WTC11 (cell line): ENCODE measurements at regions not wholly inside any gene's neighbourhood (a gene's known extent, or its start where the extent isn't known, plus 50 kb on each side); places are given as distances from the start of the nearest gene placed in this dataset.

ENCODE experiments used
- ATAC-seq: fragments of 200-7000 bp; cut with Tn5 transposase; 2 replicates; pipeline ENCODE4 v1.10.0; 2021; ENCODE audit warnings: mild to moderate bottlenecking, moderate library complexity
- CTCF ChIA-PET: fragments of 300-600 bp; sonication (Branson Sonifier 250); formaldehyde crosslinking; loops from one replicate; lab custom pipeline; 2021; ENCODE audit warnings: antibody characterized with exemption; lab: Charles Lee
- POLR2A ChIA-PET: fragments of 350-600 bp; sonication (Branson Sonifier 250); formaldehyde crosslinking; loops from one replicate; lab custom pipeline; 2021; ENCODE audit warnings: antibody characterized with exemption; lab: Charles Lee
- DNase-seq: peaks from one replicate; pipeline ENCODE4 v3.0.0; 2021; ENCODE audit warnings: low spot score
- H3K27ac Mint-ChIP-seq: 2 replicates; pipeline ENCODE4 v1.8.0; 2021; ENCODE audit warnings: mixed read lengths
- H3K27me3 Mint-ChIP-seq: 2 replicates; pipeline ENCODE4 v1.8.0; 2021; ENCODE audit warnings: low read depth, mild to moderate bottlenecking, moderate library complexity, mixed read lengths
- H3K36me3 Mint-ChIP-seq: 2 replicates; pipeline ENCODE4 v1.8.0; 2021; ENCODE audit warnings: mixed read lengths
- H3K4me1 Mint-ChIP-seq: 2 replicates; pipeline ENCODE4 v1.8.0; 2022; ENCODE audit warnings: mixed read lengths
- H3K4me3 Mint-ChIP-seq: 2 replicates; pipeline ENCODE4 v1.8.0; 2021; ENCODE audit warnings: mild to moderate bottlenecking, moderate library complexity, mixed read lengths
- H3K9me3 Mint-ChIP-seq: 2 replicates; pipeline ENCODE4 v1.8.0; 2021; ENCODE audit warnings: mixed read lengths
- ARID4B ChIP-seq: sonication (generic); formaldehyde crosslinking; IDR thresholded peaks from 2 replicates; pipeline ENCODE4 v1.8.0; 2023; ENCODE audit warnings: missing genetic modification reagents, mild to moderate bottlenecking, borderline replicate concordance
- ESRRA ChIP-seq: sonication (generic); formaldehyde crosslinking; IDR thresholded peaks from 2 replicates; pipeline ENCODE4 v1.8.1; 2022; ENCODE audit warnings: mild to moderate bottlenecking, missing genetic modification reagents, borderline replicate concordance
- ETV6 ChIP-seq: sonication (generic); formaldehyde crosslinking; IDR thresholded peaks from 2 replicates; pipeline ENCODE4 v1.8.1; 2022; ENCODE audit warnings: mild to moderate bottlenecking, missing genetic modification reagents
- FOXK1 ChIP-seq: sonication (generic); formaldehyde crosslinking; IDR thresholded peaks from 2 replicates; pipeline ENCODE4 v1.8.0; 2022; ENCODE audit warnings: mild to moderate bottlenecking, moderate library complexity, missing genetic modification reagents
- FOXP4 ChIP-seq: sonication (generic); formaldehyde crosslinking; IDR thresholded peaks from 2 replicates; pipeline ENCODE4 v1.8.0; 2022; ENCODE audit warnings: mild to moderate bottlenecking, missing genetic modification reagents
- GABPB1 ChIP-seq: sonication (generic); formaldehyde crosslinking; IDR thresholded peaks from 2 replicates; pipeline ENCODE4 v1.8.1; 2023; ENCODE audit warnings: mild to moderate bottlenecking, missing genetic modification reagents
- GTF2I ChIP-seq: fragments of 250-450 bp; sonication (Bioruptor Pico); conservative IDR thresholded peaks from 2 replicates; pipeline ENCODE4 v1.4.0; 2021; ENCODE audit warnings: mild to moderate bottlenecking
- MAX ChIP-seq: sonication (generic); formaldehyde crosslinking; IDR thresholded peaks from 2 replicates; pipeline ENCODE4 v1.8.0; 2022; ENCODE audit warnings: mild to moderate bottlenecking, missing genetic modification reagents
- NFE2L1 ChIP-seq: sonication (generic); formaldehyde crosslinking; IDR thresholded peaks from 2 replicates; pipeline ENCODE4 v1.8.1; 2023; ENCODE audit warnings: missing genetic modification reagents
- NR1H2 ChIP-seq: sonication (generic); formaldehyde crosslinking; IDR thresholded peaks from 2 replicates; pipeline ENCODE4 v1.9.0; 2021; ENCODE audit warnings: mild to moderate bottlenecking, moderate library complexity, missing genetic modification reagents
- NR2C2 ChIP-seq: sonication (generic); formaldehyde crosslinking; IDR thresholded peaks from 2 replicates; pipeline ENCODE4 v1.8.0; 2022; ENCODE audit warnings: mild to moderate bottlenecking, missing genetic modification reagents
- SMAD3 ChIP-seq: sonication (generic); formaldehyde crosslinking; IDR thresholded peaks from 2 replicates; pipeline ENCODE4 v1.8.0; 2022; ENCODE audit warnings: missing genetic modification reagents, mild to moderate bottlenecking, borderline replicate concordance
- SP1 ChIP-seq: sonication (generic); formaldehyde crosslinking; conservative IDR thresholded peaks from 2 replicates; pipeline ENCODE4 v1.8.1; 2022; ENCODE audit warnings: missing genetic modification reagents
- TCF7 ChIP-seq: sonication (generic); formaldehyde crosslinking; IDR thresholded peaks from 2 replicates; pipeline ENCODE4 v1.8.0; 2022; ENCODE audit warnings: mild to moderate bottlenecking, low read depth, missing genetic modification reagents, moderate library complexity
- ZMAT4 ChIP-seq: fragments of 250-450 bp; sonication (Bioruptor Pico); IDR thresholded peaks from 2 replicates; pipeline ENCODE4 v1.9.0; 2021; ENCODE audit warnings: mild to moderate bottlenecking
- ZNF317 ChIP-seq: sonication (generic); formaldehyde crosslinking; IDR thresholded peaks from 2 replicates; pipeline ENCODE4 v1.8.1; 2023; ENCODE audit warnings: low read depth, mild to moderate bottlenecking, moderate library complexity, missing genetic modification reagents, borderline replicate concordance
- ZNF532 ChIP-seq: fragments of 250-450 bp; sonication (Bioruptor Pico); IDR thresholded peaks from 2 replicates; pipeline ENCODE4 v1.9.0; 2021; ENCODE audit warnings: mild to moderate bottlenecking, borderline replicate concordance

- TF ChIP-seq ESRRA (CRISPR knock-in tag) (no peak), FOXP4 (CRISPR knock-in tag) (no peak), SMAD3 (CRISPR knock-in tag) (no peak), NFE2L1 (CRISPR knock-in tag) (no peak), GABPB1 (CRISPR knock-in tag) (no peak), NR2C2 (CRISPR knock-in tag) (no peak), ARID4B (no peak), FOXK1 (no peak)
- TF ChIP-seq, all 79 proteins: peak for 0
These were observed 364.0 kb downstream of the REEP3 start (continued) for GRCh38 chr10:63885156-63885555.

- POLR2A ChIA-PET, result no interaction called here
- H3K27ac Mint-ChIP-seq, result no peak overlapping the region
- ATAC-seq (no peak), DNase-seq (no peak)
- H3K9me3 Mint-ChIP-seq, result 0 out of 2 replicates have a peak, but pooled peaks cover 4% of the 10 kb centered on the region
- TF ChIP-seq ZMAT4 (CRISPR knock-in tag) (no peak), ETV6 (CRISPR knock-in tag) (no peak), NR1H2 (CRISPR knock-in tag) (no peak), ZNF532 (no peak), TCF7 (no peak), MAX (CRISPR knock-in tag) (no peak), ZNF317 (CRISPR knock-in tag) (no peak), SP1 (CRISPR knock-in tag) (no peak), GTF2I (no peak)
- TF ChIP-seq, all 79 proteins: peak for 0
- Mint-ChIP-seq H3K4me3 (no peak overlapping the region), H3K4me1 (peaks cover 26% of the 10 kb centered on the region), H3K36me3 (no peaks in the 10 kb centered on the region), H3K27me3 (peaks cover 16% of the 10 kb centered on the region)
- CTCF ChIA-PET, result interaction anchor here (0.7 to 3.0 kb wide), 8 partner anchors 11 to 720 kb away, joined by 3 to 49 read pairs (median 6); no protein-coding TSS in a partner anchor
These were observed 365.3 kb downstream of the REEP3 start for GRCh38 chr10:63886281-63887022.
